GM21515 (cell line): ENCODE measurements at regions not wholly inside any gene's neighbourhood (a gene's known extent, or its start where the extent isn't known, plus 50 kb on each side); places are given as distances from the start of the nearest gene placed in this dataset.

Experiments used
- ATAC-seq: cut with Tn5 transposase; IDR thresholded peaks from one replicate; pipeline ENCODE4 v1.9.1; 2021; ENCODE audit not compliant: unreplicated experiment

- no peak for ATAC-seq
Observed at GRCh38 chr7:22627136-22627535, 99.9 kb upstream of the IL6 start.

DNA sequence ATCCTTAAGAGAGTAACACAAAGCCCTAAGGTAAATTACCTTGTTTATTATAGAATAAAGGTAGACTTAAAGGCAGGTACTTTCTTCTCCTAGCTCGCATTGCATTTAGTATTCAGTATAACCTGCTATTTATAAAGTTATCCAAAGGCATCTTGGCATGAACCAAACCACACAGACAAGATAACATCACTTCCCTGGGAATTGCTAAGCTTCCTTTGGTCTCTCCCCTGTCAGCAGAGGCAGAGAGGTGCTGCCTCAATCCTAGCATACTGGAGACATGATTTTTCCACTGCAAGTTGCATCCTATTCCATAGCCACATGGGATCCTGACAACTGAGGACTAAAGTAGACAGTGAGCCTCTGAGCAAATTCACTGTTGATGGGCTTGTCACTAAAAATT, 101.7 kb upstream of the IL6 start:
- no peak for ATAC-seq

GRCh38 chr7:22624781-22625180, 102.2 kb upstream of the IL6 start:
- ATAC-seq: no peak

DNA sequence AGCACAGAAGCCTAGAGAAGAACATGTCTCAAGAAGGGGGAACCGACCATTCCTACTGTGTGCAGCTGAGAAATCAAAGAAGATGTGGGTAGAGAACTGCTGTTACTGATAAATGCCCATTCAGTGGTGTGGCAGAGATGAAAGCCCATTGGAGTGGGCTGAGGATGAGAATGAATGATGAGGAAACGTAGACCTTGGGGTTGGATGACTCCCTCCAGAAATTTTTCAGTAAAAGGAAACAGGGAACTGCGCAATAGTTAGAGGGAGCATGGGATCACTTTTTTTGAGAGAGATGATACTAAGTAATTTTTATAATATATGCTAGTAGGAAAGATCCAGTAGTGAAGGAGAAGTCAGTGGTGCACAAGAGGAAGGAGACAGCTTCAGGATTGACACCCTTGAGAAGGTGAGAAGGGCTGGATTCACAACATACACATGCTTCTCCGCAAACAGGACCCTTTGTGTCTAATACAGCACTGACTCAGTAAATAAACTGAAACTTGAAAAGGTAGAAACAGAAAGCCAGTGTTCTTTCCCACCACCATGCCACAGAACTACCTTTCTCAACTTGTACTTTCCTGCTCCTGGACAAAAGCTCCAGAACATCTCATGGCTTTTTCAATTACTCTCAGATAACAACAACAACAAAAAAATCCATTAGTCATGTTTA, 104.7 kb upstream of the IL6 start:
- ATAC-seq: no peak

GRCh38 chr7:22618528-22618927, 108.5 kb upstream of the IL6 start:
- ATAC-seq: no peak

DNA sequence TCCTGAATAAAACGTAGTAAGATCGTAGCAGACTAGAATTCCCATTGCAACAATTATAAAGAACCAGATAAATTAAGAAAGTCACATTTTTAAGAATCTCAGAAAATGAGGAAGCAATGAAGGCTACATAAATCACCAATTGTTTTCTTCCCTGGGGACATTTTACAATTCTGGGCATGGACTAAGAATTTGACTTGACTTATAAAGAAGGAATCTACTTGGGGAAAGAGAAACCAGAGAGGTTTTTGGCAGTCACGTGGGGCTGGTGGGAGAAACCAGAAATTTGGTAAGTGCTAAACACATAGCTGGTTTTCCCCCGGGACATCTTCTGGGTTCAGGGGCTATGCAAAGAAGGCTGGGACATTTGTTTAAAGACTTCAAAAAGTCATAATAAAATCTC, 109.8 kb upstream of the IL6 start:
- no peak for ATAC-seq

DNA sequence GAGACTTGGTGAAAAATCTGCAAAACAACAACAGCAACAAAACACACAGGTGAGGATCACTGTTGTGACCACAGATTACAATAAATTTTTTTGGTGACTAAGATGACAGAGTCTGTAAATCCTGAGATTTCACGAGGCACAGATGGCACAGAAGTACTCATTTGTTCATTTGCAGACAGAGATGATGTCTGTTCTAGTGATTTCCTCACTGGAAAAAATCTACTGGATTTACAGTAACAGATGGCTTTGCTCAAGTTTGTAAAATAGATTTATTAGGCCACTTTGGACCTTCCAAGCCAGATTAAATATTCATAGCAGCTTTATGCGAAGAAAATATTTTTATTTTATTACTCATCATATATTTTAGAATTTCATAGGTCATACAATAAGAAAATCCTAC, 113.5 kb upstream of the IL6 start:
- ATAC-seq: no peak

DNA sequence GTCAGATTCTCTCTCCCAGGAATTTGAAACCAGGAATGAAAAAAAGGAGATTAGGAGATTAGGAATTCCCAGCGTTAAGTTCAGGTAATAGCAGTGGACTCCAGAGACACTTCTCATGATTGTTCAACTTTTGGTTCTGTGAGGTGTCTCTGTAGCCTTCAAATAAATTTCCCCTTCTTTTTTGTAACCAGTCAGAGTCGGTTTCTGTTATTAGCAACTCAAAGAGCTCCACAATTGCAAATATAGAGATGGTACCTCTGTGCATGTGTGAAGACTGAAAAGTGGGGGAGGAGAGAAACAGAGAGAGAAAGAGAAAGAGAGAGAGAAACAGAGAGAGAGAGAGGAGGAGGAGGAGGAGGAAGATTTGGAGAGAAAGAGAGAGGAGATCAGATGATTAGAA, 112.8 kb upstream of the STEAP1B start:
- no peak for ATAC-seq

GRCh38 chr7:22611758-22612079, 111.7 kb upstream of the STEAP1B start:
- no peak for ATAC-seq

DNA sequence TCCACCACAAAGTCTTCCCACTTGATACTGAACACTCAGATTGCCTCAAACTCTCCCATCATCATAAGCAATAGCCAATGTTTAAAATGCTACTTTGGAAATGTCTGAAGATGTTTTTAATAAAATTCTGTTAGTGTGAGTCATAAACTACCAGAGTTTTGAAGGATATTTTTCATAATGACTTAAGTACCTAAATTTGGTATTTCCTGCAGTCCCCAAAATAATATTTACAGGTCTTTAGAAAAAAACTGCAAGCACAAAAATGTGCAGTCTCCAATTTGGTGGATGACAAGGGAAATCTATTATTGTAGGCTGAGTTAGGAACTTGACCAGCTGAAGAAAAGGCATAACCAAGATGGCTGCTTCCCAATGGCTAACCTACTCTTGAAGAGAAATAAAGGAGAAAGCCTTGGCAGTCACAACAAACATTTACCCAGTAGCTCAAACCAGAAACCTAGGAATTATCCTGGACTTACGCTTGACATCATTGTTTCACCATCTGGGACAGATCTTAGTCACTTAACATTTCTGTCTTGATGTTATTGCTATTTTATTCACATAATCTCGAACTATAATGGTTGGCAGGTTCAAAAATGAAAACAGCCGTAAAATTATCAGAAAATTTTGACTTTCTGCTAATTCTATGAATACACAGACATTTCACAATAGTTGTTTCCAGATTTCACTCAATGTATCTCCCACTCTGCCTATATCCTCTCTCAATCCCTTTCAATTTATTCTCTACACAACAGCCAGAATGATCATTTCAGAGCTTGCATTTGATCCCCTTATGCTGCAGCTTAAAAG, 111.2 kb upstream of the STEAP1B start:
- no peak for ATAC-seq

DNA sequence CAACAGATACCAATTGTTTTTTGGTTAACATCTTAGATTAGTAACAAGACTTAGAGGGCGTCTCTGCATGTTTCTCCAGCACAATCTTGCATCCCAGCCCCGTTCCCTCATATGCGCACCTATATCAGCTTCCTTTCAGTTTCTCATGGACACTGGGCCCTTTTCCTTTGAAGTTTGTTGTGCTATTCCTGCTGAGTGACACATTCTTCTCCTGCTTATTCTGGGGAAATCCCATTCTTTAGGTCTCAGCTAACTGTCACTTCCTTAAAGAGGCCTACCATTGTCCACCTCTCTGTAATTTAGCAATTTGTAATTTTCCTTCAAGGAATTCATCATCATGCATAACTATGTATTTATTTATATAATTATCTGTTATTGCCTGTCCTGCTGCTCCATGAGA, 110.3 kb upstream of the STEAP1B start:
- no peak for ATAC-seq

- ATAC-seq: no peak
Observed at GRCh38 chr7:22607180-22607579, 107.2 kb upstream of the STEAP1B start.

DNA sequence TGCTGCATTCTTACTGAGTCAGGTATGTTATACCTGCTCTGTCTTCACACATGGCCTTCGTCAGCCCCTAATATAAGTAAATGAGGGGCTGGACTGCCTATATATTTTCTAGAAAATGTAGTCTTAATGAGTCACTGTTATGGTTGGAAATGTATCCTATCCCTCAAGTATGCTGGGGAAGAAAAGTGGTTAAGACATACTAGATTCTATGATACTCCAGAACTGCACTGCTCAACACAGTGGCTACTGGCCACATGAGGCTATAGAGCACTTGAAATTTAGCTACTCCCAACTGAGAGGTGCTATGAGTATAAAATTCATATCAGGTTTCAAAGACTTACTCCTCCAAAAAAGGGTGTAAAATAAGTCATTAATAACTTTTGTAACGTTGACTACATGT, 104.3 kb upstream of the STEAP1B start:
- ATAC-seq: no peak

DNA sequence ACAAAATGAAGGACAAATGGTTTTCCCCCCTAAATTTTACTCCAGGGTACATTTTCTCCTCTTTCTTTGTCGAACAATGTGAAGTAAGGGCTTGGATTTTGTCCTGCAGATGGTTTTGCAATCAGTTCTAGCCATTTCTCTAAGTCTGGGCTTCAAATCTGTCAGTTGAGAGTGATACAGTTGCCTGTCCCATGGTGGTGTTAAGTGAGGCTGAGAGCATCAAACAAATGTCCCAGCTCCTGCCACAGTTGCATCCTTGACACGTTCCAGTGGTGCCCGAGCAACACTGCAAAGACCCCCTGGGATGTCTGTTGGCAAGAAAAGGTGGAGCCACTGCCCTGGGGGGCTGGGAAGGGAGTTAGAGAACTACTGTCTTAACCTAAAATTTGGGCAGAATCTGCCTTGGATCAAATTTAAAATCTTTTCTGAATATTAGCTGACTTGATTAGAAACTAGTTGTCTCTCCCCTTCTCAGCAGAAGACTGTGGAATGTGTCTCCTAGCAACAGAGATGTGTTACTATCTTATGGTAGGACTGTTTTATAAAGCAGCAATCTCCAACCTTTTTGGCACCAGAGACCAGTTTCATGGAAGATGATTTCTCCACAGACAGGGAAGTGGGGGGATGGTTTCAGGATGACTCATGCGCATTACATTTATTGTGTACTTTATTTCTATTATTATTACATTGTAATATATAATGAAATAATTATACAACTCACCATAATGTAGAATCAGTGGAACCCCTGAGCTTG, 102.0 kb upstream of the STEAP1B start:
- ATAC-seq: no peak

GRCh38 chr7:22601408-22601807, 101.4 kb upstream of the STEAP1B start:
- no peak for ATAC-seq

DNA sequence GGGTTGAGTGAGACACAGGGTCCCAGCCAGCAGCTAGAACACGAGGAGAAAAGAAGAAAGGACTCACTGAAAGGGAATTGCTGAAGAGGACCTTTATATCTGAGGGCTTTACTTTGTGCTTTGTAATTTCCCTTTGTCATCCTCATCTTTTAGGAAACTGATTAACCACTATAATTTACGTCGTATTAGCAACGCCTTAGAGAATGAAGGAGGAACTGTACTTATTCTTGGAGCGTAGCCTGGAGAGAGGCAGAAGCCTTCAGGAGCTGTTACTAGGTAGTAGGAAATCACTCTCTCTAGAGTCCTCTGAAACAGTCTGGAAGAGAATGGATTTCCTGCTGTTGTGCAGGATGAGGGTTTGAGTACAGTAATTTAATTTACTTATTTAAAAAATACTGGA, 101.0 kb upstream of the STEAP1B start:
- no peak for ATAC-seq

DNA sequence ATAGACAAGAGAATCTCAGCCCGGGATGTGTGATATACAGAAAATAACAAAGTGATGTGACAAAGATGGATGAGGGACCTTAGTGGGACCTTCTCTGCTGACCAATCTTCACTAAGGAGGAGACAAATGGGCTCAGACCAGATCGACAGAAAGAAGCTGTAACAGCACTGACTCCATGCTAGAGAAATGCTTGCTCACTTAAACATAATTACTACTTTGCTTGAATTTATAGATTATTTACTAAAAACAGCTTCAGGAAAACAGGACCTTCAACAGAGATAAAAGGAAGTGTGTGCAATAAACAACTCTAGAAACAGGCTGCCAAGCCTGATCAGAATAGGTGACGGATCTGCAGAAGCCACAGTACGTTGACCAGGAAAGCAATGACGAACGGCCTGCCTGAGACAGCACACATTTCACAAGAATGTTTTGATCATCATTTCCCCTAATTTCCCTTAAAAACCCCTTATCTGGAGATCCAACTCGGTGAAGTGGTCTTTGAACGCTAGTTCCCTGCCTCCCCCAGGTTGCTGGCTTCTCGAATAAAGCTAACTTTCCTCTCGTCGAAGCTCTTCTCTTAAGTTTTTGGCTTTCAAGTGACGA, 98.4 kb upstream of the STEAP1B start:
- ATAC-seq: no peak

DNA sequence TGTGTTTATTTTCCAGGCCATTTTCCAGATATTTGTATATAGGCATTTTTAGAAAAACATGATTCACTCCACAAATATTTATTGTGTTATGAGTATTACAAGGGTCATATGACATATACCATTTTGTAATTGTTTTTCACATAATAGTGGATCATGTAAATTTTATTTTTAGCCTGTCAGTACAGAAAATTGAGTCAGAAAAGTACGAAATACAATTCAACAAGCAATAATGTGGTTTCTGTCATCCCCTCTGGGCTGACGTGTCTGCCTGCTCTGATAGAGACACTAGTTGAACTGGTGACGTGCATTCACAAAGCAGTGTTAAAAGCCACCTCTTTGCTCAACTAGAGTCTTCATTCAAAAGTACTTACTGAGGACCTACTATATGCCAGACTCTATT, 97.9 kb upstream of the STEAP1B start:
- ATAC-seq: no peak

DNA sequence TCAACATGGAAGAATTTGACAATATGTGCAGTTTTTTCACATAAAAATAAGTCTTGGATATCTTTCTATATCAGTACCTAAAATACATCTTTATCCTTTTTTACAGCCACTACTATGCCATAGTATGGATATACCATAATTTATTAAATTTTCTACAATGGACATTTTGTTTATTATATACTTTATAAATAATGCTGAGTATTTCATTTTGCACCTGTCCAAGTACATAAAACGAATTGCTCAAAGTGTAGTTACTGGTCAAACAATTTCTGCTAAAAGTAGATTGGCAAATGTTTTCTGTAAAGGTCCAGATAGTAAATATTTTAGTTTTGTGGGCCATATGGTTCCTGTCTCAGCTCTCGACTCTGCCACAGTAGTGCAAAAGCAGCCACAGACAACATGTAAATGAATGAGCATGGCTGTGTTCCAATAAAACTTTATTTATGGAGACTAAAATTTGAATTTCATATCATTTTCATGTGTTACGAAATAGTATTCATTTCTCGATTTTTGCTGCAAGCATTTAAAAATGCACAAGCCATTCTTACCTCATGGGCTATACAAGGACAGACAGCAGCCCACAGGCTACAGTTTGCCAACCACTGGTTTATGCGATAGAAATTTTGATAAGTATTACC, 96.9 kb upstream of the STEAP1B start:
- no peak for ATAC-seq

- ATAC-seq: no peak
Observed at GRCh38 chr7:22594020-22594419, 94.0 kb upstream of the STEAP1B start.

GRCh38 chr7:22591271-22591670, 91.3 kb upstream of the STEAP1B start:
- ATAC-seq: no peak
